ENCODE measurements at regions not wholly inside any gene's neighbourhood (a gene's known extent, or its start where the extent isn't known, plus 50 kb on each side); places are given as distances from the start of the nearest gene placed in this dataset.

- no peak for DNase-seq
Observed at GRCh38 chr15:60057554-60057953, 53.4 kb downstream of the FOXB1 start.

- no peak for DNase-seq
Observed at GRCh38 chr15:60059186-60059585, 55.1 kb downstream of the FOXB1 start.

DNA sequence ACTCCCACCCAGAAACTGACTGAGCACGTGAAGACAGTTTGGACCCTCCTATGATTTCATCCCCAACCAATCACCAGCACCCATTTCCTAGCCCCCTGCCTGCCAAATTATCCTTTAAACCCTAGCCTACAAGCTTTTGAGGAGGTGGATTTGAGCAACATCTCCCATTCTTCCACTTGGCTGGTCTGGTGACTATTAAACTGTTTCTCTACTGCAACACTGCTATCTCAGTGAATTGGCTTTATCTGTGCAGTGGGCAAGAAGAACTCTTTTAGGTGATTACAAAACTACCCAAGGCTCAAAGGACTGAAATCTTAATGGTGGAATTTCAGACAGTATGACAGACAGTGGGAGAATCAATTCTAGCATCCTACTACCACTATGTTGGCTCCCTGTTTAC, 57.6 kb downstream of the FOXB1 start:
- no peak for DNase-seq

DNA sequence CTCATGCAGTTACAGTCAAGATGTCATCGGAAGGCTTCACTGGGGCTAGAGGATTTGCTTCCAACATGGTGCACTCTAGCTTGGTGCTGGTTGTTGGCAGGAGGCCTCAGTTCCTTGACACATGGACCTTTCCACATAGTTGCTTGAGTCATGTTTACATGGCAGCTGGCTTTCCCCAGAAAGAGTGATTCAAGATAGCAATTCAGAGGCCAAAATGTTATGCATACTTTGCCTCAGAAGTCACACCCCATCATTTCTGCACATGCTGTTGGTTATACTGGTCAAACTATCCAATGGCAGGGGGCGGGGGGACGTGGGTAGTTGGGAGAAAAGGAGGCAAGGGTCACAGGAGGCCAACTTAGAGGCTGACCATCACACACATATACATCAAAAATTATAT, 58.7 kb downstream of the FOXB1 start:
- DNase-seq: no peak

GRCh38 chr15:60065951-60066350, 61.8 kb downstream of the FOXB1 start:
- no peak for DNase-seq

GRCh38 chr15:60070838-60071493, 66.9 kb downstream of the FOXB1 start:
- peak; percentile 62 for DNase-seq

DNA sequence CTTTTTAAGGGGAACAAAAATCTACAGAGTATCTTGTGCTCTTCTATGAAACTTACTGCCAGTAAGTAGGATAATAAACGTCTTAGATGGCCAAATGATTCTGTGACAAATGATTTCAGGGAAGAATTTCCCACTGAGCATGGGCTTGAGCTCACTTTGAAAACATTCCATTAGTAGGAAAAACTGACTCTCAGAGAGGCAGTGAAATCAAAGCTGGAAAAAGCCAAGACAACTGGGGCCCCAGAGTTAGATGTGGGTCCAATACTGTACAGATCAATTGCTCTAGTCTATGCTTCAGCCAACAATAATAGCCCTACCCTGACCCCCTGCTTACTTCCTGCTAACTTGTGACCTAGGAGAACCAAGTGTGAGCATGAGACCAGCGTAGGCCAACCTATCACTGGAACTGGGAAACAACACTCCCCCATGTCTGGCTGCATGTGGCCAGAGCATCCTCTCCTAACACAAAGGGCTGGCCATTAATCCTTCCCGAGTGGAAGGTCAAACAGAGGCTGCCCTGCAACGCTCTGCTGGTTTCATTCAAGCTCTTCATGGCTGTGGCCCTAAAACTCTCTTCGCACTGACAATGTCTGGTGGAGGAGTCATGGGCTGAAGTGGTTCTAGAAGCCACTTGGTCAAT, 68.8 kb downstream of the FOXB1 start:
- no peak for DNase-seq

- no peak for DNase-seq
Observed at GRCh38 chr15:60073466-60073840, 69.3 kb downstream of the FOXB1 start.

DNA sequence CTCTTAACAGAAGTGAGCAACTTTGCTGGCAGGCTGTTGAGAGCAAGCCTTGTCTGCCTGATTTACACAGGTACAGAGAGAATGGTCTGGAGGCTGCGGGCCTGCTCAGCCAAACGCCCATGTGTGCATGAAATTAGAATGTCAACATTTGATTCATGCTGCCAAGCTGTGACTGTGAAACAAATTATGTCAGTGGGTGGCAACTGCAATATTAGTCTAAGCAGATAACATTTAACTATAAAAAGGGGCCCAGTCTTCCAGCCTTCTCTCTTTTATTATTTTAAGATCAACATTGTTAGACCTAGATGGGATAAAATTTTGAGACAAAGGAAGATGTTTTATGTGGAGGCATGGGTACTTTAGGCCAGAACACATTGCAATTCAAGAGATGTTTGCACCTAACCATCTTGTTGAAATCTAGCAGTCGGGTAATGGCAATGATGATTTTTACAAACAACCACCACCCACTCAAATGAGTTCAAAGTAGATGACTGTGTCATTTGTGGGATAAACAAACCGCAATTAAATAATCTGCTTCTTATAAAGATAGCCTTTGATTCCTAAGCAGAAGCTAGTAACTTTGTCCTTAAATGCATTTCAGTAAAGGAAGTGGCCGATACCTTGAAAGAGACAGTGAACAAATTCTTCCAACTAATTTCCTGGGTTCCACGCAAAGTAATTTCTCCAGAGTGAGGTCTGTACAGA, 70.2 kb downstream of the FOXB1 start:
- no peak for DNase-seq

GRCh38 chr15:60076045-60076444, 71.9 kb downstream of the FOXB1 start:
- no peak for DNase-seq

- DNase-seq: no peak
Observed at GRCh38 chr15:60076582-60077276, 72.6 kb downstream of the FOXB1 start.

DNA sequence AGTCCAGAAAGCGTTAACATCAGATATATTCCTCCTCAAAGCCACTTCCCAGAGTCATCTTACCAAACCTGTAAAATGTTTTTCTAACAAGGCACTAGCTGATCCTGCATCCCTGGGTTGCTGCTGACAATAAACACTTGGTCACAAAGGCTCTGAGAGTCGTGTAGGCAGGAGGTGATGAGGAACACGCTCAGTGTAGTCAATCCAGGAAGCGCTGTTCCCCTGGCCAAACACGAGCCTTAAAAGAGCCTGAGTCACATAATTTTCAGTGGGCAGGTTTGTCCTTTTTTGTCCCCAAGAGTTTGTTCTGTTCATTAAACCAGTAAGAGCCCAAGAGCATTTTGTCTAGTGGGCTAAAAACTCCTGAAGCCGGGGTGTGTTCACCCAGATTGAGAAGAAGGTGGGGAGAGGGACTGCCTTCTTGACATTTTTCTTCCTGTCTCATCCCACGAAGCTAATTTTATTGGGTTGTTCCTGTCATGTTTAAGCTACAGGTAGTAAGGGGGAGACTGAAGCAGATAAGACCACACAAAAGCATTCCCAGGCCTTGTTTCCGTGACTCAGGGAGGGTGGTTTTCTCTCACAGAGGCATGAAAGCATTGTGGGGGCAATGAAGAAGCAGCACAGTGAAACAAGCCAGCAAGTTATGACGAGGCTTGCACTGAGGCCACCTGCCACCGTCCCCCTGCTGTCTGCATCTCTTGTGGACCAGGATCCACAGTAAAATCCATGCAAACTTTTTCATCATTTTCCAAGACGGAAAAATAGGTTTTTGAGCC, 73.7 kb downstream of the FOXB1 start:
- DNase-seq: no peak

DNA sequence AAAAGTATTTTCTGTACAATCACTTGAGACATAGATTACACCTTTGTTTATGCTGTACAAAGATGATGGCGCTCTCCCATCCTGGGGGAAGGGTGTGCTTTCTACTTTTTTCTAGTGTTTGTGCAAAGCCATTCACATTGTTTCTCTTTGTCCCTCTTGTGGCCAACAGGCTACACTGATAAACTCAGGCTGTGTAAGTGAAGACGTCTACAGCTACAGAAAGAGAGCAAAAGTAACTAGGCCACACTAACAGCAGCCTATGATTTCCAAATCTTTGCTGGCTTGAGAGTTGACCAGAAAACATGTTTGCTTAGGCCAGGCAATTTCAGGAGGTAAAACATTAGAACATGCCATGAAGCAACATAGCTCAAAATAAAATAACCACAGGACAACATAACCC, 75.1 kb downstream of the FOXB1 start:
- DNase-seq: no peak

GRCh38 chr15:60081976-60082375, 77.9 kb downstream of the FOXB1 start:
- DNase-seq: no peak

DNA sequence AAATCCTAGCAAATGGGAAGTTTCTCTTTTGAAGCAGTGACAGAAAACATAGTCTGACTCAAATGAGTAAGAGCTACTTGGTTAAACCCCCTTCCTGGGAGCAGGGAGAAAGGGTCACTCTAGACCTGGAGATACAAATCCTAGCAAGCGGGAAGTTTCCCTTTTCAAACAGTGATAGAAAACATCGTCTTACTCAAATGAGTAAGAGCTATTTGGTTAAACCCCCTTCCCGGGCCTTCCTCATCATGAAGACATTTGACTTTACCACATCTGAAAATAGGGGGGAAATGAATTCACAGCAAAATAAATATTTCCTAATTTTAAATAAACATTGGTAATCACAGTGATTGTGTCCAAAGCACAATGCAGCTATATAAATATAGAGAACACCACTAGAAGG, 79.2 kb downstream of the FOXB1 start:
- DNase-seq: no peak

DNA sequence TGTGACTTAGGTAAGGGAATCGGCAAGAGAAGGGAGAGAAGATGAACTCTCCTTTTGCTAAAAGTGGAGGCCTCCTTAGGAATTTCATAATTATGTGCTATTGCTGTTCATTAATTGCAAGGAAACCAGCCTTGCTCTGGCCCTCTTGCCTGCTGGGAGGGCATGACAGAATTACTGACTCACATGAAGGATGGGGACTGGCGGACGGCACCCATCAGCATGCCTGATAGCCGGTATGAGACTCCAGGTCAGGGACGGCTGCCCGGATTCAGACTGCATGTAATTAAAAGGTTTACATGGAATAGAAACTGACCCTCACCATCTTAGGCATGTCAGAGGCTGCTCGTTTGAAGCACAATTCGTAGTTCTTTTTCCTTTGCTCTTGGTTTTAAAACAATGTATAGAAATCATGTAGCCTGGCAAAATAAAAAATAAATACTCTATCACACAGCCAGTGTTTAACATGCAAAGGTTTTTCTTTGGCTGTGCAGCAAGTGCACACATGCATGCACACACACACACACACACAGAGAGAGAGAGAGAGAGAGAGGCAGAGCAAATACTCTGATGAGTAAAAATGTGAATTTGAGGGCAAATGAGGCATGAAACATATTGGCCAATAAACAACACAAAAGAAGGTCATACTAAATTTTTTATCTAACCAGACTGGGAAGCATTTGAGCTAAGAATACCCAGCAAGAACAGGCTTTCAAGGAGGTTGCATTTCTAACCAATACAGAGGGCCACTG, 82.7 kb downstream of the FOXB1 start:
- no peak for DNase-seq

DNA sequence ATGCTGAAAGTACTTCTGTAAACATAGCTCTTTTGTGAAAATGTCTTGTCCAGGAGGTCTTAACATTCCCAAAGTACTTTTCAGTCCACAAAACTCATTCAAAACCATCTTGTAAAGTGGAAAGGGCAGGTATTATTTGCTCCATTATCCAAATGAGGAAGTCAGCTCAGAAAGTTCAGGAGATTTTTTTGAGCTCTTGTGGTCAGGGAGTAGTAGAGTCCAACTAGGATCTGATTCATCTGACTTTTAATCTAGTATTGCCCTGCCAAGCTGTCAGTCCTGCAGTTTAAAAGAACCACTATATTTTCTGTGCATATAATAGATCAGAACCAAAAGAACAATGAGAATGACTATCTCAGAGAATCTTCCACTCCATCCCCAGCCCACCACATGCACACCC, 83.5 kb downstream of the FOXB1 start:
- DNase-seq: no peak

- no peak for DNase-seq
Observed at GRCh38 chr15:60090747-60091146, 86.6 kb downstream of the FOXB1 start.

- peak; percentile 42 for DNase-seq
Observed at GRCh38 chr15:60091157-60091556, 87.0 kb downstream of the FOXB1 start.

DNA sequence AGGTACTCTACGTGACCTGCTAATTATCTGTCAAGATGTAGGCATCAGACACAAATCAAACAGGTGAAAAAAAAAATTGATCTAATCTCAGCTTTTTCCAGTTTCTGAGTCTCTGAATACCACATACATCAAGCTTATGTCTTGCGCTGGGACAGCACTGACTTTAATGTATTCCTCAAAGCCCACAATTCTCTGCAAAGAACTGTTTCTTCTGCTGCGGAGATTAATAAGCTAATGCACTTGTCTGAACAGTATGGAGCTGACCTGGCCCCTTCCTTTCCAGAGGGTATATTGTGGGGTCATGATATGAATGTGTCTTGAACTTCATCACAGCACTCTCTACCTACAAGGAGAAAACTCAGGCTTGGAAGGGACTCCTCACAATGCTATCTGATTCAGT, 87.8 kb downstream of the FOXB1 start:
- DNase-seq: no peak

DNA sequence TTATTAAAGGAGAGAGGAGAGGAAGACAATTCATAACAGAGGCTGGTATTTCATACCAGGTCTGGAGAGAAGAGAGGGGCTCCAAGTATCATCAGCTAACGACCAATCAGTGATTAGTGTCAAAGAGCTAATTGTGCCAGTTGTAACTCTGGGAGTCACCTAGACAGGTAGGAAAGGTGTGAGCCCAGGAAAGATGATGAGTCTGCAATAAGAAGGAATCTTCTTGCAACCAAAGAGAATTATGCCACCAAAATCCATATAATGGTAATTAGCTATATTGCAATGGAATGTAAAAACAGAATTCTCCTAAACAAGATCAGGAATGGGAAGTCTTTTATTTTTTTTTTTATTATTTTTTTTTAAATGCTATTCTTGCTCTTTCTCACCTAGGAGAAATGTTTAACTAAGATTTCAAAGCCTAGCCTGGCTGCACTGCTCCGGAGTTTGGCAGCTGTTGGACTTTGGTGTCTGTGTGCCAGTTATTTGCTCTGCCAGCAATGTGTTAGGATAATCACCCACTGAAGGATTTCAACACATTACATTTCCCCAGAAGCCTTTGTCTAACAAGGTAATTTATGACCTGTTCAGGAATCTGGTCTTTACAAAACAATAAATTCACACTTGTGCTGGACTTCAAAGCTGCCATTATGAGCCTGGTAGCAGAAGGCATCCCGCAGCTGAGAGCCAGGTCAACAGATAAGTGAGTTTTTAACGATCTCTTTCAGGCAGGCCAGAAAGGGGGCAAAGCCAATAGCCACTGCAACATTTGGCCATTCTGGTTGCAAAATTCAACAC, 89.4 kb downstream of the FOXB1 start:
- DNase-seq: no peak
